Gastroesophageal sphincter (tissue), 3 donors: ENCODE measurements at regions not wholly inside any gene's neighbourhood (a gene's known extent, or its start where the extent isn't known, plus 50 kb on each side); places are given as distances from the start of the nearest gene placed in this dataset.

ENCODE experiments used
- EP300 ChIP-seq: sonication (generic); formaldehyde crosslinking; IDR thresholded peaks from one replicate; pipeline ENCODE4 v1.6.1; 2017; ENCODE audit warnings: antibody characterized with exemption, mild to moderate bottlenecking
- POLR2A ChIP-seq, 2 donors: fragments of 450-650 bp; IDR thresholded peaks; one replicate each; pipeline ENCODE4 v1.6.1; 2017; ENCODE audit warnings: antibody characterized with exemption in 2 of 2, mild to moderate bottlenecking in 2 of 2, moderate library complexity in 1 of 2
- POLR2AphosphoS5 ChIP-seq: sonication (generic); formaldehyde crosslinking; IDR thresholded peaks from one replicate; pipeline ENCODE4 v1.6.1; 2017; ENCODE audit warnings: antibody characterized with exemption
- TF ChIP-seq, protein P1 (sequence below), 4 experiments: fragments of 200-600 bp in 2 of 4; fragments of 450-650 bp in 2 of 4; sonication (generic) in 1 of 4; IDR thresholded peaks; one replicate each; pipeline ENCODE4 v1.5.1; 2017 to 2019; ENCODE audit warnings: antibody characterized with exemption in 4 of 4, mild to moderate bottlenecking in 2 of 4, moderate library complexity in 2 of 4

DNA sequence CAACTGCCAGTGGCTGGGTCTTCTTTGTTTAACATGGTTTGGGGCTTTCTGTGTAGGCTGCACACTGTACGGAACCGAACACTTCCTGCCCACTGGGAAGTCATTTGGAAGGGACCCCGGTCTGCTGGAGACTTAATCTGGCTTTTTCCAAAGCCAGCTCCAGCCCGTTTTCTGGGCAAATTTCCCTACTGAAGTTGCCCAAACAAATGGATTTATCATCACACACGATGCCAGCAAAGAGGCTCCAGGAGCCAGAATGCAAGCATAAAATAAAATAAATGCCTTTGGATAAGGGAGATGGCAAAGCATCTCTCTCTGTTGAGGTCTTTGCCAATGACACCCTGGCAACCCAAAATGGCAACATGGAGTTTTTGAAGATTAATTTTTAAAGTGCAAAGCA lies 259.9 kb upstream of the IRX3 start:
- TF ChIP-seq, protein P1, sequence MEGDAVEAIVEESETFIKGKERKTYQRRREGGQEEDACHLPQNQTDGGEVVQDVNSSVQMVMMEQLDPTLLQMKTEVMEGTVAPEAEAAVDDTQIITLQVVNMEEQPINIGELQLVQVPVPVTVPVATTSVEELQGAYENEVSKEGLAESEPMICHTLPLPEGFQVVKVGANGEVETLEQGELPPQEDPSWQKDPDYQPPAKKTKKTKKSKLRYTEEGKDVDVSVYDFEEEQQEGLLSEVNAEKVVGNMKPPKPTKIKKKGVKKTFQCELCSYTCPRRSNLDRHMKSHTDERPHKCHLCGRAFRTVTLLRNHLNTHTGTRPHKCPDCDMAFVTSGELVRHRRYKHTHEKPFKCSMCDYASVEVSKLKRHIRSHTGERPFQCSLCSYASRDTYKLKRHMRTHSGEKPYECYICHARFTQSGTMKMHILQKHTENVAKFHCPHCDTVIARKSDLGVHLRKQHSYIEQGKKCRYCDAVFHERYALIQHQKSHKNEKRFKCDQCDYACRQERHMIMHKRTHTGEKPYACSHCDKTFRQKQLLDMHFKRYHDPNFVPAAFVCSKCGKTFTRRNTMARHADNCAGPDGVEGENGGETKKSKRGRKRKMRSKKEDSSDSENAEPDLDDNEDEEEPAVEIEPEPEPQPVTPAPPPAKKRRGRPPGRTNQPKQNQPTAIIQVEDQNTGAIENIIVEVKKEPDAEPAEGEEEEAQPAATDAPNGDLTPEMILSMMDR (IDR thresholded peaks at IDR 0.05): no peak
- TF ChIP-seq POLR2A (IDR thresholded peaks at IDR 0.05) (no peak), POLR2AphosphoS5 (no peak), EP300 (no peak)
